Caco-2 (cell line): ENCODE measurements at regions not wholly inside any gene's neighbourhood (a gene's known extent, or its start where the extent isn't known, plus 50 kb on each side); places are given as distances from the start of the nearest gene placed in this dataset.

ENCODE experiments used
- BruUV-seq: library from RNA; stranded (reverse); fragments of 400-500 nt; replicated peaks from 2 replicates; lab custom pipeline; 2021; lab: Mats Ljungman, UMichigan
- CTCF ChIA-PET: fragments of 300-600 bp; sonication (Branson Sonifier 250); formaldehyde crosslinking; loops from one replicate; lab custom pipeline; 2022; ENCODE audit warnings: antibody characterized with exemption; lab: Charles Lee
- POLR2A ChIA-PET: fragments of 300-600 bp; sonication (Branson Sonifier 250); formaldehyde crosslinking; loops from one replicate; lab custom pipeline; 2022; ENCODE audit warnings: antibody characterized with exemption; lab: Charles Lee
- DNase-seq, 2 experiments: peaks; one replicate each; pipeline versions ENCODE4 v3.0.0 to v3.0.0-alpha.2; 2020 to 2022
- H3K27me3 ChIP-seq: replicated peaks from 2 replicates; pipeline ENCODE4 v1.6.0; 2011; ENCODE audit warnings: low read length; ENCODE audit not compliant: control insufficient read depth, insufficient read depth
- H3K36me3 ChIP-seq: 2 replicates; pipeline ENCODE4 v1.5.1; 2011; ENCODE audit warnings: low read length; ENCODE audit not compliant: control insufficient read depth, insufficient read depth
- H3K4me1 ChIP-seq: fragments of 250-450 bp; sonication (Bioruptor Pico); 2 replicates; pipeline ENCODE4 v1.5.1; 2020; ENCODE audit warnings: mild to moderate bottlenecking
- H3K4me3 ChIP-seq: 2 replicates; pipeline ENCODE4 v1.5.1; 2011; ENCODE audit warnings: low read depth, mild to moderate bottlenecking, control low read depth, low read length
- H3K9me3 ChIP-seq: fragments of 250-450 bp; sonication (Bioruptor Pico); 2 replicates; pipeline ENCODE4 v1.5.1; 2020; ENCODE audit warnings: mild to moderate bottlenecking, moderate library complexity
- H3K27ac Mint-ChIP-seq: one replicate; pipeline ENCODE4 v1.8.0; 2022; ENCODE audit warnings: mixed read lengths; ENCODE audit not compliant: unreplicated experiment
- H3K27me3 Mint-ChIP-seq: one replicate; pipeline ENCODE4 v1.8.0; 2022; ENCODE audit warnings: mixed read lengths; ENCODE audit not compliant: insufficient read depth, unreplicated experiment
- H3K36me3 Mint-ChIP-seq: one replicate; pipeline ENCODE4 v1.8.0; 2022; ENCODE audit warnings: mild to moderate bottlenecking, mixed read lengths; ENCODE audit not compliant: insufficient read depth, unreplicated experiment
- H3K4me1 Mint-ChIP-seq: one replicate; pipeline ENCODE4 v1.8.0; 2022; ENCODE audit warnings: low read depth, mixed read lengths; ENCODE audit not compliant: unreplicated experiment
- H3K4me3 Mint-ChIP-seq: one replicate; pipeline ENCODE4 v1.8.0; 2022; ENCODE audit warnings: mild to moderate bottlenecking, moderate library complexity, mixed read lengths; ENCODE audit not compliant: unreplicated experiment
- H3K9me3 Mint-ChIP-seq: one replicate; pipeline ENCODE4 v1.8.0; 2022; ENCODE audit warnings: mixed read lengths; ENCODE audit not compliant: unreplicated experiment
- CTCF ChIP-seq, 2 experiments: fragments of 200-600 bp in 1 of 2; IDR thresholded peaks; 1 replicate in 1 of 2; 2 replicates in 1 of 2; pipeline versions ENCODE4 v1.5.1 to v1.8.0; 2011 to 2022; ENCODE audit warnings: antibody characterized with exemption in 1 of 2, control low read depth in 1 of 2, inconsistent platforms in 1 of 2, low read depth in 1 of 2, low read length in 1 of 2, mild to moderate bottlenecking in 1 of 2, moderate library complexity in 1 of 2; ENCODE audit not compliant: insufficient read depth in 1 of 2, severe bottlenecking in 1 of 2, unreplicated experiment in 1 of 2
- intact Hi-C: fragments of 100-400 bp; cut with micrococcal nuclease; formaldehyde crosslinking; loops from one replicate; pipeline ENCODE4 v1.10.0; 2022; ENCODE audit not compliant: unreplicated experiment

- intact Hi-C loops = no loop called here
- peaks cover 13% of the 10 kb centered on the region for H3K9me3 Mint-ChIP-seq
- no peaks in the 10 kb centered on the region for H3K4me1 Mint-ChIP-seq
- POLR2A ChIA-PET = no interaction called here
- no peaks in the 10 kb centered on the region for H3K36me3 ChIP-seq
- CTCF ChIA-PET = no interaction called here
- no peaks in the 10 kb centered on the region for H3K27me3 Mint-ChIP-seq
- H3K27me3 ChIP-seq = no peaks in the 10 kb centered on the region
- no peak overlapping the region for H3K4me3 Mint-ChIP-seq
- H3K4me1 ChIP-seq = peaks cover 5% of the 10 kb centered on the region; the same call in 1 of the 2 replicates
- no peak for DNase-seq
- H3K36me3 Mint-ChIP-seq = no peaks in the 10 kb centered on the region
- no peak overlapping the region for H3K4me3 ChIP-seq
- no TSS peak for BruUV-seq
- no peak for TF ChIP-seq CTCF (IDR thresholded peaks at IDR 0.05; ENCODE audit: insufficient read depth in 1 of 2, low read depth in 1 of 2, low read length in 1 of 2, severe bottlenecking in 1 of 2, unreplicated experiment in 1 of 2)
- no peaks in the 10 kb centered on the region; the same call in 1 of the 2 replicates for H3K9me3 ChIP-seq
- H3K27ac Mint-ChIP-seq = no peak overlapping the region
Observed at GRCh38 chr5:153236319-153236718, 254.2 kb upstream of the GRIA1 start.

GRCh38 chr5:153237671-153238332, 252.7 kb upstream of the GRIA1 start:
- Mint-ChIP-seq H3K27me3 (no peaks in the 10 kb centered on the region), H3K4me1 (no peaks in the 10 kb centered on the region), H3K27ac (no peak overlapping the region), H3K36me3 (no peaks in the 10 kb centered on the region), H3K9me3 (peaks cover 13% of the 10 kb centered on the region), H3K4me3 (no peak overlapping the region)
- H3K9me3 ChIP-seq = no peaks in the 10 kb centered on the region; the same call in 1 of the 2 replicates
- POLR2A ChIA-PET = no interaction called here
- no peak for TF ChIP-seq CTCF (IDR thresholded peaks at IDR 0.05; ENCODE audit: insufficient read depth in 1 of 2, low read depth in 1 of 2, low read length in 1 of 2, severe bottlenecking in 1 of 2, unreplicated experiment in 1 of 2)
- peaks cover 5% of the 10 kb centered on the region; the same call in 1 of the 2 replicates for H3K4me1 ChIP-seq
- no peaks in the 10 kb centered on the region for H3K36me3 ChIP-seq
- CTCF ChIA-PET = no interaction called here
- no TSS peak for BruUV-seq
- intact Hi-C loops = no loop called here
- no peak overlapping the region for H3K4me3 ChIP-seq
- no peak for DNase-seq
- H3K27me3 ChIP-seq = no peaks in the 10 kb centered on the region

- Histone ChIP-seq H3K9me3 (no peaks in the 10 kb centered on the region), H3K27me3 (no peaks in the 10 kb centered on the region), H3K36me3 (no peaks in the 10 kb centered on the region), H3K4me1 (no peaks in the 10 kb centered on the region), H3K4me3 (no peak overlapping the region)
- Mint-ChIP-seq H3K36me3 (no peaks in the 10 kb centered on the region), H3K4me1 (no peaks in the 10 kb centered on the region), H3K27ac (no peak overlapping the region), H3K4me3 (no peak overlapping the region), H3K27me3 (no peaks in the 10 kb centered on the region), H3K9me3 (peaks cover 10% of the 10 kb centered on the region)
- DNase-seq = no peak
- ChIA-PET CTCF (no interaction called here), POLR2A (no interaction called here)
- intact Hi-C loops = no loop called here
- TF ChIP-seq CTCF (IDR thresholded peaks at IDR 0.05; ENCODE audit: insufficient read depth in 1 of 2, low read depth in 1 of 2, low read length in 1 of 2, severe bottlenecking in 1 of 2, unreplicated experiment in 1 of 2) = no peak
- no TSS peak for BruUV-seq
Observed at GRCh38 chr5:153257381-153257780, 233.1 kb upstream of the GRIA1 start.
